Muscle of leg (tissue), 3 donors: ENCODE measurements at regions not wholly inside any gene's neighbourhood (a gene's known extent, or its start where the extent isn't known, plus 50 kb on each side); places are given as distances from the start of the nearest gene placed in this dataset.

Source experiments
- DNase-seq: peaks from one replicate; pipeline ENCODE4 v3.0.0; 2013
- H3K27ac ChIP-seq: one replicate; pipeline ENCODE4 v1.5.1; 2013; ENCODE audit warnings: mild to moderate bottlenecking, low read length, control low read depth
- H3K27me3 ChIP-seq: one replicate; pipeline ENCODE4 v1.6.1; 2013; ENCODE audit warnings: low read length; ENCODE audit not compliant: control insufficient read depth, insufficient read depth
- H3K36me3 ChIP-seq: one replicate; pipeline ENCODE4 v1.6.1; 2013; ENCODE audit warnings: low read length; ENCODE audit not compliant: control insufficient read depth, insufficient read depth
- H3K4me1 ChIP-seq: one replicate; pipeline ENCODE4 v1.6.1; 2013; ENCODE audit warnings: low read length; ENCODE audit not compliant: control insufficient read depth, insufficient read depth
- H3K4me3 ChIP-seq: one replicate; pipeline ENCODE4 v1.5.1; 2013; ENCODE audit warnings: low read length, control low read depth
- H3K9me3 ChIP-seq: replicated peaks from 2 replicates; pipeline ENCODE4 v1.6.1; 2013; ENCODE audit warnings: low read depth, low read length; ENCODE audit not compliant: control insufficient read depth
- WGBS: methylation state at CpG from one replicate; pipeline ENCODE4 v1.1.5; 2013; ENCODE audit warnings: missing lambda C conversion rate; ENCODE audit not compliant: insufficient coverage; 5-methylcytosine and 5-hydroxymethylcytosine counted together

DNA sequence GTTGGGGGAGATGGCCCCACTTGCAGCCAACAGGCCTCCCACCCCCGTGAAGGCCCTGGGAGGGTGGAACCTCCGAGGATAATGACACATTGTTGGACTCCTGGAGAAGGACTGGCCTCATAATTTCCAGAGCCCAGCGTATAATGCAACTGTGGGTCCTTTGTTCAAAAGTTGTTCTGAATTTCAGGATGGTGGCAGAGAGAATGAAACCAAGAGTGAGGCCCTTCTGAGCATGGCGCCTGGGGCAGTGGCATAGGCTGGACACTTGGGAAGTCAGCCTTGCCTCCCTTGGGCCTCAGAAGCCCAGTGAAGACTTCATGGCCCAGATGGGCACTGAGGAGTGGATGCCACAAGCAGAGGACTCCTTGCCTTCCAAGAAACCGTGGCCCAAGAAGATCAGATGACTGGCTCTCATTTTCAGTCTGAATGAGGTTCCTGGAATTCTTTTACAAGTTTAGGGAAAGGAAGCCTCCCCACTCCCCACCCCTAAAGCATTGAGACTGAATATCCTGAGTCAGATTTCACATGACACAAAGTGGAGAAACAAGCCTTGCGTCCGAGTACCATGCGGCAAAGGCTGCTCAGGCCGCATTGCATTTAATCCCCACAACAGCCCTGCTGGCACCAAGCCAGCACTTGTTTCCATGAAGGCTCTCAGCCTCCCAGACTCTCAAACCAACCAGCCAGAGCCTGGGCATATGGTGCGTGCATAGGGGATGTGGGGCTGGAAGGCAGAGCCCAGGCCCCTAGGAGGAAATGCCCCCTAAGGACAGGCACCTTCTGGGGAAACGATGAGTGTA, 96.7 kb upstream of the SMIM23 start:
- 90% methylated on average over 4 of the region's 11 CpGs for WGBS
- Histone ChIP-seq H3K36me3 (no peaks in the 10 kb centered on the region), H3K9me3 (no peaks in the 10 kb centered on the region), H3K27me3 (peaks cover 2% of the 10 kb centered on the region), H3K4me1 (peaks cover 4% of the 10 kb centered on the region), H3K27ac (no peak overlapping the region), H3K4me3 (no peak overlapping the region)
- DNase-seq, result peak; percentile 49

DNA sequence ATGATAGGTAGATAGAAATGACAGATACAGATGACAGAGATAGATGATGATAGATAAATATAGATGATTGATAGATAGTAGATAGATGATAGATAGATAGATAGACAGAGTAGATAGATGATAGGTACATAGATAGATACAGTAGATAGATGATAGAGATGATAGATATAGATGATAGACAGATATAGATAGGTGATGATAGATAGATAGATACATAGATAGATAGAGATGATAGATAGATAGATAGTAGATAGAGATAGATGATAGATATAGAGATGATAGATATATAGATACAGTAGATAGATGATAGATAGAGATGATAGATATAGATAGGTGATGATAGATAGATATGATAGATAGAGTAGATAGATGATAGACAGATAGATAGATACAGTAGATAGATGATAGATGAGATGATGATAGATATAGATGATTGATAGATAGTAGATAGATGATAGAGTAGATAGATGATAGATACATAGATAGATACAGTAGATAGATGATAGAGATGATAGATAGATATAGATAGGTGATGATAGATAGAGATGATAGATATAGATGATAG, 95.7 kb upstream of the SMIM23 start:
- Histone ChIP-seq H3K36me3 (no peaks in the 10 kb centered on the region), H3K27ac (no peak overlapping the region), H3K4me1 (peaks cover 4% of the 10 kb centered on the region), H3K4me3 (no peak overlapping the region), H3K27me3 (peaks cover 2% of the 10 kb centered on the region), H3K9me3 (no peaks in the 10 kb centered on the region)
- DNase-seq, result no peak

DNA sequence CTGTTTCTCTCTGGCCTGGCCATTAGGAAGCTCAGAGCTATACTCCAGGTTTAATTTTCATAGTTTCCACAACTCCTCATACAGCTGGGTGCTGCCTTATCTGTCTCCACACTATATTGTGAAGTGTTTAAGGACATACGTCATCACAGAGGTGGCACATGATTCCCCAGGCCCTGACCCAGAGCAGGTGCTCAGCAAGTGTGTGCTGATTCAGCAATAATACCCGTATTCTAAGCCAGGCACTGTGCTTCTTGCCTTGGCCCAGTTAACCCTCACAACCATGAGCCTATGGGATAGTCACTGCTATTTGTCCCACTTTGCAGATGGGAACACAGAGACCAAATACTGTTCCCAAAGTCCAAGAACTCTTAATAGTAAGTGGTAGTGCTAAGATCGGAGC, 93.5 kb upstream of the SMIM23 start:
- WGBS, result 50% methylated on average over 1 of the region's 3 CpGs
- H3K27ac ChIP-seq, result no peak overlapping the region
- peaks cover 4% of the 10 kb centered on the region for H3K4me1 ChIP-seq
- DNase-seq, result no peak
- no peak overlapping the region for H3K4me3 ChIP-seq
- H3K36me3 ChIP-seq, result no peaks in the 10 kb centered on the region
- H3K27me3 ChIP-seq, result peaks cover 4% of the 10 kb centered on the region
- H3K9me3 ChIP-seq, result no peaks in the 10 kb centered on the region

DNA sequence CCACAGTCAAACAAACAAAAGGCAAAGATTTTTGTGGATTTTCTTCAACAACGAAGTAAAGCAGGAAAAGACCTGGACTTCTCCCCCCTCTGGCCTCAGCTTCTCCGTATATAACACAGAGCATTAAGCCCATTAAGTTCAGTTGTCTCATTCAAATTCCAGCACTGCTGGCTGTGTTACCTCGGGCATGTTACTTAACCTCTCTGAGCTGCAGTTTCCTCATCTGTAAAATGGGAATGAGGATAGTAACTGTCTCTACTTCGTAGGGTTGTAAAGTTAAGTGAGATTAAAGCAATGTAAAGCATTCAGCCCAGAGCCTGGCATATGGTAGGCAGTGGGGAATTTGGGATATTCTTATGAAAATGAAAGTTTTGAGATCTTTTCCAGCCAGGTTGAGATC, 92.7 kb upstream of the SMIM23 start:
- WGBS, result 78% methylated on average over 4 of the region's 4 CpGs
- Histone ChIP-seq H3K4me3 (no peak overlapping the region), H3K4me1 (peaks cover 2% of the 10 kb centered on the region), H3K36me3 (no peaks in the 10 kb centered on the region), H3K9me3 (no peaks in the 10 kb centered on the region), H3K27me3 (peaks cover 4% of the 10 kb centered on the region), H3K27ac (no peak overlapping the region)
- no peak for DNase-seq

DNA sequence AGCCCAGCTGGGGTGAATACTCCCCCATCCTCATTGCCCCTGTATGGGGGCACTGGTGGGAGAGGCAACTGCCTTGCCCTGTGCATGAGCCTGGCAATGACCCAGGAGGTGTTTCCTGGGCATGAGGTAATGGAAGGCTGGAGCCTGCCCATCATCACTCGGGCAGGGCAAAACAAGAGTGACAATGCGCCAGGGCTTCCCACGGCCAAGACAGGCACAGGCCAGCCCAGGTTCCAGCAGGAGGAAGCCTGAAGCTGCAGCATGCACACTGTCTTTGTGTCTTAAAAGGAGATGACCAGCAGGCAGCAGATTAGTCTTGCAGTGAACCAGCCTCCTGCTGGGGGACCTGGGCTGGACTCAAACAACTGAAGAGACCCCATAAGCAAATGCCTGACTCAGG, 92.2 kb upstream of the SMIM23 start:
- H3K9me3 ChIP-seq, result no peaks in the 10 kb centered on the region
- peaks cover 3% of the 10 kb centered on the region for H3K4me1 ChIP-seq
- peaks cover 4% of the 10 kb centered on the region for H3K27me3 ChIP-seq
- no peaks in the 10 kb centered on the region for H3K36me3 ChIP-seq
- H3K27ac ChIP-seq, result no peak overlapping the region
- 76% methylated on average over 3 of the region's 3 CpGs for WGBS
- no peak overlapping the region for H3K4me3 ChIP-seq
- no peak for DNase-seq

DNA sequence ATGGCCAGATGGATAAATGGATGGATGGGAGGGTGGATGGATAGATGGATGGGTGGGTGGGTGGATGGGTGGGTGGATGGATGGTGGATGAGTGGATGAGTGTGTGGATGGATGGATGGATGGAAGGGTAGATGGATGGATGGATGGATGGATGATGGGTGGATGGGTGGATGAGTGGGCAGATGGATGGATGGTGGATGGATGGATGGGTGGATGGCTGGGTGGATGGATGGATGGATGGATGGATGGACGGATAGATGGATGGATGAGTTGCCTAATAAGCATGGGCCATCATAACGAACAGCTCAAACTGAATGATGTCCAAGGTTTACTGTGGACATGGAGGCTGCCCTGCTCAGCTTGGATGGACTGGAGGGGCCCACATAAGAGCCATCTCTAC, 89.8 kb upstream of the SMIM23 start:
- WGBS, result 82% methylated on average over 2 of the region's 2 CpGs
- no peak for DNase-seq
- no peaks in the 10 kb centered on the region for H3K36me3 ChIP-seq

DNA sequence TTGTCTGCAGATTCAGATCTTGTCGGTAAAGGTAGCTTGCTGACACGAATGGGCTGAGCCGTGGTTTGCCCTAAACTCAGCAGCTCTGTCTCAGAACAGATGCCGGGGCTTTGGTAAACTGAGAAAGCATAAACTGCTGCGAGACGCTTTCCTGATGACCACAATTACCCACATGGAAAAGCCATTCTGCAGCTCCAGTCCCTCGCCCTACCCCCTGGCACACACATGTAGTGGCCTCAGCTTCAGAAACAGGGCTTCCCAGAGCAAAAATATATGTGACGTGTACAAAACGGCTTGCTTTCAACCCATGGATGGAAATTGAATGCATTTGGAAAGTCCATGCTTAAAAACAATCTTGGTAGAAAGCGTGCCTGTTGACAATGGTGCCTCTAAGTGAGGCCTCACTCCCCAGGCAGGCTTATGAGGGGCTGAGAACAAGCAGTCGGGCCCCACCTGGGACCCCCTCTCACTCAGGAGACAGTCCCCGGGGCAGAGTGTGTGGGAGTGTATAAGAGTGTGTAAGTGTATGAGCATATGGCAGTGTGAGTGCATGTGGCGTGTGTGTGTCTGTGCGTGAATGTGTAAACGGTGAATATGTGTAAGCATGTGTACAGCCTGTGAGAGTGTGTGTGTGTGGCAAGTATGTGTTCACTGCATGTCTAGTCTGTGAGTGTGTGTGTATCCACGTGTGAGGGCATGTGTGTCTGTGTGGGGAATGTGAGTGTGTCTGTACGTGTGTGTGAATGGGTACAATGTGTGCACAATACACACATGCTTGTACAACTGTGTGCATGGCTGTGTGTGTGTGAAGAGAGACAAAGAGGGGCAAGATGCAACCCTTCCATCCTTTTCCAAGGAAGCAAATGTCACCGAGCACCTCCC, 88.2 kb upstream of the SMIM23 start:
- DNase-seq, result peak; percentile 78
- no peak overlapping the region for H3K4me3 ChIP-seq
- 51% methylated on average over 10 of the region's 18 CpGs for WGBS
- no peaks in the 10 kb centered on the region for H3K36me3 ChIP-seq
- H3K27ac ChIP-seq, result peak overlapping the region; percentile 47
- H3K4me1 ChIP-seq, result peaks cover 24% of the 10 kb centered on the region
- no peaks in the 10 kb centered on the region for H3K9me3 ChIP-seq
- H3K27me3 ChIP-seq, result peaks cover 4% of the 10 kb centered on the region

More for the DNA sequence above, 89.8 kb upstream of the SMIM23 start:
- no peak overlapping the region for H3K4me3 ChIP-seq
- peaks cover 4% of the 10 kb centered on the region for H3K27me3 ChIP-seq
- H3K4me1 ChIP-seq, result peaks cover 16% of the 10 kb centered on the region
- no peaks in the 10 kb centered on the region for H3K9me3 ChIP-seq
- H3K27ac ChIP-seq, result no peak overlapping the region

DNA sequence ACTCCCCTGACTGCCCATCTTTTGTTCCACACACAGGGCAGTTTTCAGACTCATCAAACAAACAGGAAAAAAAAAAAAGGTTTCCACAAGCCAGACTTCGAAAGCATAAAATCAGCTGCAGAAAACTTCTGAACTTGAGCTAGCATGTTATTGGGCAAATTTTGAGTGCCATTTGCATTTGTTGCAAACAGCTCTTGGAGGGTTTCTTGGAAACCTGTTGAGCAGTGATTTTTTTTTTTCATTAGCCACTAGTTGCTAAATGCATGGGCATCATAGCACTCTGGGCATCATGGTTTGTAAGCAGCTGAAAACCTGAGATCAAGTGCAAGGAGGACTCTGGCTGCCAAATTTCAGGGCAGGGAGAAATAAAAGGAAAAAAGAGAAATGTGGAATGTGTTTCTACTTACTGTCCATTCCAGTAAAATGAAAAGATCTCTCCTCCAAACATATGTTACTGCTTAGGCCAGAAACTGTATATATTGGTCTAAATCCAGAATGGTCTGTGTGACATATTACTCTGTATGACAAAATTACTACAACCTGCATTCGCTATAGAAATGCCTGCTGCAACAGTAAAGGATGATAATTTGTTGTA, 85.2 kb upstream of the SMIM23 start:
- DNase-seq, result peak; percentile 92
- no peaks in the 10 kb centered on the region for H3K9me3 ChIP-seq
- 20% methylated on average over 1 of the region's 2 CpGs for WGBS
- H3K4me3 ChIP-seq, result no peak overlapping the region
- peaks cover 6% of the 10 kb centered on the region for H3K27me3 ChIP-seq
- peak overlapping the region; percentile 68 for H3K27ac ChIP-seq
- H3K36me3 ChIP-seq, result no peaks in the 10 kb centered on the region
- H3K4me1 ChIP-seq, result peaks cover 27% of the 10 kb centered on the region

DNA sequence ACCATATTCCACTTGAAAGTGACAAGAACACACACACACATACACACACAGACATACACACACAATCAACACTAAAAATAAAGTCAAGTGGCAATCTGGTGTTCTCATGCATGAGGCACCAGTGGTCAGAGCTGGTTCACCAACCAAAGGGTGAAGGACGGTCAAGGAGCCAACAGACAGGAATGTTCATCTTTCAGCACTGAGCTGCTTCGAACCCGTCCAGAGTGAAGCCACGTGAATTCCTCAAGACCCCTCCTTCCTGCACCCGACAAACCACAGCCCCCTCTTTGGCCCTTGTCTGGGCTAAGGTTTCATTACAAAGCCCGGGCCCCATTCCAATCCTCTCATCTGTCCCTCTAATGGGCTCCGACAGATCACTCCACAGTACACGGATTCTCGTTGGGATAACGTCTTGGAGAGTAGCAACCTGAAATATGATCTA, 84.5 kb upstream of the SMIM23 start:
- H3K27ac ChIP-seq, result peak overlapping the region; percentile 68
- no peak overlapping the region for H3K4me3 ChIP-seq
- H3K36me3 ChIP-seq, result no peaks in the 10 kb centered on the region
- H3K9me3 ChIP-seq, result no peaks in the 10 kb centered on the region
- peaks cover 27% of the 10 kb centered on the region for H3K4me1 ChIP-seq
- H3K27me3 ChIP-seq, result peaks cover 6% of the 10 kb centered on the region
- 32% methylated on average over 10 of the region's 10 CpGs for WGBS
- DNase-seq, result peak; percentile 77
